ENCODE measurements at regions not wholly inside any gene's neighbourhood (a gene's known extent, or its start where the extent isn't known, plus 50 kb on each side); places are given as distances from the start of the nearest gene placed in this dataset.

GRCh38 chr10:34031400-34031799 is 696.9 kb upstream of the NRP1 start:
- TF ChIP-seq CTCF (IDR thresholded peaks at IDR 0.05) = no peak
- no peak for TF ChIP-seq POLR2A (IDR thresholded peaks at IDR 0.05)
